ENCODE measurements at regions not wholly inside any gene's neighbourhood (a gene's known extent, or its start where the extent isn't known, plus 50 kb on each side); places are given as distances from the start of the nearest gene placed in this dataset.

DNA sequence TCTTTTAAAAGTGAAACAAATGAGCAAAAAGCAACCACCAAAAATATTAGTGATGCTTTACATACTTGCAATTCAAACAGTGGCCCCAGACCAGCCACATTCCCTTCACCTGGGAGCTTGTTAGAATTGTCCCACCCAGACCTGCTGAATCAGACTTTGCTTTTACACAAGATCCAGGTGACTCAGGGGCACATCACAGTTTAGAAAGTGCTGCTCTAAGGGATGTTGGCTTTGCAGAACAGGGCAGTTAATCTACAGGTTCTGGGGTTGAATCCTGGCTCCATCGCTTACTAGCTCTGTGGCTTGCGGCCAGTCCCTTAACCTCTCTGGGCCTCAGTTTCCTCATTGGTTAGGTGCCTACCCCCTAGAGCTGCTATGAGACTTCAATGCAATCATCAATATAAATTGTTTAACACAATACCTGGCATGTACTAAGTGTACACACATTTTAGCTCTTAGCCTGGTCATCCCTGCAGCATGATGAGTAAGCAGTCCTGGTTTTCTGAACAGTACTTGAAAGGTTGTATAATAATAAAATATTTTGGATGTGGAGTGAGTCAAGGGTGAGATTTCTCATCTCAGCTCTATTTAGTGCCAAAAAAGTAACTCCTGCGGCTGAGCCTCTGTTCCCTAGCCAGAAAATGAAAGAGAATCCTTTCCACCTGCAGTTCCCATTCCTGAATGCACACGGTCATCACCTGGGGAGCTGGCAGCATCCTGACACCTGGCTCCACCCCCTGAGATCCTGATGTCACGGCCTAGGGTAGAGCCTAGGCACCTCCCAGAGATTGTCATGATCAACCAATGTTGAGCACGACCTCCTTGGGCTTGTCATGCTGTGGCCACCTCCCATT, 162.7 kb downstream of the ANKRD60 start:
- Mint-ChIP-seq H3K36me3 (ENCODE audit: insufficient read depth in 1 of 3, low read depth in 3 of 3) (no peaks in the 10 kb centered on the region; a peak in 2 of 7 replicates), H3K4me1 (peaks cover 3 to 5% of the 10 kb centered on the region in 2 experiments; a peak in 1 of 4 replicates), H3K9me3 (peaks cover 9 to 14% of the 10 kb centered on the region in 2 experiments; a peak in 3 of 5 replicates), H3K27ac (peak overlapping the region in 1 of 3 experiments; percentile 70; a peak in 1 of 7 replicates), H3K27me3 (ENCODE audit: low read depth) (peaks cover 18% of the 10 kb centered on the region), H3K4me3 (no peak overlapping the region)
- H2BK12ac ChIP-seq (ENCODE audit: insufficient read length, low read depth, low read length), result no peak overlapping the region
- no peak overlapping the region for H2BK5ac ChIP-seq (ENCODE audit: insufficient read length, low read length)
- no peaks in the 10 kb centered on the region for H3K23me2 ChIP-seq (ENCODE audit: insufficient read length, low read depth, low read length, poor library complexity, severe bottlenecking)
- no peak for DNase-seq
- H3K4ac ChIP-seq (ENCODE audit: low read depth, low read length), result no peak overlapping the region
- H2AK5ac ChIP-seq (ENCODE audit: insufficient read length, low read length), result no peak overlapping the region
- H3K18ac ChIP-seq (ENCODE audit: insufficient read length, low read depth, low read length), result no peak overlapping the region
- no peak overlapping the region for H3K9ac ChIP-seq (ENCODE audit: extremely low read depth, insufficient read length, low read length)
- no peak overlapping the region for H2BK120ac ChIP-seq (ENCODE audit: low read depth, low read length, poor library complexity, severe bottlenecking)
- no peak overlapping the region for H3K56ac ChIP-seq (ENCODE audit: insufficient read length, low read depth, low read length)
- H4K20me1 ChIP-seq (ENCODE audit: control insufficient read depth, insufficient read depth, insufficient read length), result no peaks in the 10 kb centered on the region
- no peaks in the 10 kb centered on the region; the same call in 1 of the 2 replicates for H3K4me1 ChIP-seq (ENCODE audit: insufficient read depth, low read length)
- no CpG with 5 or more reads among the region's 6 CpGs for WGBS (ENCODE audit: extremely low coverage, insufficient read length, low lambda C conversion rate)
- no peak overlapping the region for H3K14ac ChIP-seq (ENCODE audit: insufficient read depth, low read length)
- H4K91ac ChIP-seq (ENCODE audit: insufficient read length, low read depth, low read length), result no peak overlapping the region
- H2BK20ac ChIP-seq (ENCODE audit: low read depth, low read length, poor library complexity, severe bottlenecking), result no peak overlapping the region
- no peak overlapping the region for H3K4me2 ChIP-seq (ENCODE audit: insufficient read depth, insufficient read length, low read length)
- H4K5ac ChIP-seq (ENCODE audit: insufficient read length, low read depth, low read length), result no peak overlapping the region
- no peak overlapping the region for H2AFZ ChIP-seq (ENCODE audit: low read length)
- H4K8ac ChIP-seq (replicated peaks; ENCODE audit: insufficient read length, low read depth, low read length), result no peak overlapping the region
- H3K79me1 ChIP-seq (ENCODE audit: insufficient read depth, low read depth, low read length, poor library complexity, severe bottlenecking), result no peaks in the 10 kb centered on the region
- H3K23ac ChIP-seq (ENCODE audit: insufficient read length, low read depth, low read length), result no peak overlapping the region
- H3K27me3 ChIP-seq (ENCODE audit: insufficient read depth, low read length), result no peaks in the 10 kb centered on the region
- H2BK15ac ChIP-seq (ENCODE audit: low read depth, low read length), result no peak overlapping the region
- no peaks in the 10 kb centered on the region for H3K9me3 ChIP-seq (ENCODE audit: control insufficient read depth, low read depth, low read length)
- H3K27ac ChIP-seq (ENCODE audit: insufficient read length, low read depth, low read length), result no peak overlapping the region
- H3T11ph ChIP-seq (ENCODE audit: low read length), result no peak overlapping the region
- H3K79me2 ChIP-seq (ENCODE audit: insufficient read depth, low read length), result no peaks in the 10 kb centered on the region
- TF ChIP-seq, protein P1, sequence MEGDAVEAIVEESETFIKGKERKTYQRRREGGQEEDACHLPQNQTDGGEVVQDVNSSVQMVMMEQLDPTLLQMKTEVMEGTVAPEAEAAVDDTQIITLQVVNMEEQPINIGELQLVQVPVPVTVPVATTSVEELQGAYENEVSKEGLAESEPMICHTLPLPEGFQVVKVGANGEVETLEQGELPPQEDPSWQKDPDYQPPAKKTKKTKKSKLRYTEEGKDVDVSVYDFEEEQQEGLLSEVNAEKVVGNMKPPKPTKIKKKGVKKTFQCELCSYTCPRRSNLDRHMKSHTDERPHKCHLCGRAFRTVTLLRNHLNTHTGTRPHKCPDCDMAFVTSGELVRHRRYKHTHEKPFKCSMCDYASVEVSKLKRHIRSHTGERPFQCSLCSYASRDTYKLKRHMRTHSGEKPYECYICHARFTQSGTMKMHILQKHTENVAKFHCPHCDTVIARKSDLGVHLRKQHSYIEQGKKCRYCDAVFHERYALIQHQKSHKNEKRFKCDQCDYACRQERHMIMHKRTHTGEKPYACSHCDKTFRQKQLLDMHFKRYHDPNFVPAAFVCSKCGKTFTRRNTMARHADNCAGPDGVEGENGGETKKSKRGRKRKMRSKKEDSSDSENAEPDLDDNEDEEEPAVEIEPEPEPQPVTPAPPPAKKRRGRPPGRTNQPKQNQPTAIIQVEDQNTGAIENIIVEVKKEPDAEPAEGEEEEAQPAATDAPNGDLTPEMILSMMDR (conservative IDR thresholded peaks at IDR 0.05), result no peak
